ENCODE measurements at regions not wholly inside any gene's neighbourhood (a gene's known extent, or its start where the extent isn't known, plus 50 kb on each side); places are given as distances from the start of the nearest gene placed in this dataset.

GRCh38 chr13:104593693-104594092 lies 1527.5 kb upstream of the SLC10A2 start:
- no peaks in the 10 kb centered on the region for H3K9me3 ChIP-seq (ENCODE audit: control insufficient read depth in 1 of 2, low read length in 2 of 2)
- no peaks in the 10 kb centered on the region for H3K4me1 ChIP-seq (ENCODE audit: control insufficient read depth in 1 of 2, insufficient read depth in 2 of 2, low read length in 2 of 2)
- no peak overlapping the region for H3K4me3 ChIP-seq (ENCODE audit: low read depth in 1 of 2, low read length in 2 of 2)
- no peaks in the 10 kb centered on the region for H3K27me3 ChIP-seq (ENCODE audit: low read depth, low read length)
- no peak overlapping the region for H3K27ac ChIP-seq (ENCODE audit: low read length)
- no peaks in the 10 kb centered on the region for H3K36me3 ChIP-seq (ENCODE audit: control insufficient read depth in 1 of 2, insufficient read depth in 2 of 2, low read length in 2 of 2)

- Histone ChIP-seq H3K4me1 (ENCODE audit: control insufficient read depth in 1 of 2, insufficient read depth in 2 of 2, low read length in 2 of 2) (no peaks in the 10 kb centered on the region), H3K27me3 (ENCODE audit: low read depth, low read length) (no peaks in the 10 kb centered on the region), H3K9me3 (ENCODE audit: control insufficient read depth in 1 of 2, low read length in 2 of 2) (no peaks in the 10 kb centered on the region), H3K4me3 (ENCODE audit: low read depth in 1 of 2, low read length in 2 of 2) (no peak overlapping the region), H3K27ac (ENCODE audit: low read length) (no peak overlapping the region), H3K36me3 (ENCODE audit: control insufficient read depth in 1 of 2, insufficient read depth in 2 of 2, low read length in 2 of 2) (no peaks in the 10 kb centered on the region)
These were observed 1527.0 kb upstream of the SLC10A2 start for GRCh38 chr13:104593251-104593576.

- Histone ChIP-seq H3K36me3 (ENCODE audit: control insufficient read depth in 1 of 2, insufficient read depth in 2 of 2, low read length in 2 of 2) (no peaks in the 10 kb centered on the region), H3K27ac (ENCODE audit: low read length) (no peak overlapping the region), H3K4me3 (ENCODE audit: low read depth in 1 of 2, low read length in 2 of 2) (no peak overlapping the region), H3K4me1 (ENCODE audit: control insufficient read depth in 1 of 2, insufficient read depth in 2 of 2, low read length in 2 of 2) (no peaks in the 10 kb centered on the region), H3K9me3 (ENCODE audit: control insufficient read depth in 1 of 2, low read length in 2 of 2) (no peaks in the 10 kb centered on the region), H3K27me3 (ENCODE audit: low read depth, low read length) (no peaks in the 10 kb centered on the region)
These were observed 1526.5 kb upstream of the SLC10A2 start for GRCh38 chr13:104592545-104593250.

- no peaks in the 10 kb centered on the region for H3K4me1 ChIP-seq (ENCODE audit: control insufficient read depth in 1 of 2, insufficient read depth in 2 of 2, low read length in 2 of 2)
- H3K27me3 ChIP-seq (ENCODE audit: low read depth, low read length), result no peaks in the 10 kb centered on the region
- H3K4me3 ChIP-seq (ENCODE audit: low read depth in 1 of 2, low read length in 2 of 2), result no peak overlapping the region
- no peak overlapping the region for H3K27ac ChIP-seq (ENCODE audit: low read length)
- no peaks in the 10 kb centered on the region for H3K36me3 ChIP-seq (ENCODE audit: control insufficient read depth in 1 of 2, insufficient read depth in 2 of 2, low read length in 2 of 2)
- H3K9me3 ChIP-seq (ENCODE audit: control insufficient read depth in 1 of 2, low read length in 2 of 2), result no peaks in the 10 kb centered on the region
These were observed 1525.9 kb upstream of the SLC10A2 start for GRCh38 chr13:104592127-104592526.

- no peaks in the 10 kb centered on the region for H3K4me1 ChIP-seq (ENCODE audit: control insufficient read depth in 1 of 2, insufficient read depth in 2 of 2, low read length in 2 of 2)
- H3K4me3 ChIP-seq (ENCODE audit: low read depth in 1 of 2, low read length in 2 of 2), result no peak overlapping the region
- H3K27me3 ChIP-seq (ENCODE audit: low read depth, low read length), result no peaks in the 10 kb centered on the region
- H3K36me3 ChIP-seq (ENCODE audit: control insufficient read depth in 1 of 2, insufficient read depth in 2 of 2, low read length in 2 of 2), result no peaks in the 10 kb centered on the region
- H3K27ac ChIP-seq (ENCODE audit: low read length), result no peak overlapping the region
- H3K9me3 ChIP-seq (ENCODE audit: control insufficient read depth in 1 of 2, low read length in 2 of 2), result no peaks in the 10 kb centered on the region
These were observed 1520.0 kb upstream of the SLC10A2 start for GRCh38 chr13:104586051-104586746.

GRCh38 chr13:104584481-104584880 lies 1518.3 kb upstream of the SLC10A2 start:
- no peaks in the 10 kb centered on the region for H3K9me3 ChIP-seq (ENCODE audit: control insufficient read depth in 1 of 2, low read length in 2 of 2)
- H3K27ac ChIP-seq (ENCODE audit: low read length), result no peak overlapping the region
- H3K4me1 ChIP-seq (ENCODE audit: control insufficient read depth in 1 of 2, insufficient read depth in 2 of 2, low read length in 2 of 2), result no peaks in the 10 kb centered on the region
- no peak overlapping the region for H3K4me3 ChIP-seq (ENCODE audit: low read depth in 1 of 2, low read length in 2 of 2)
- no peaks in the 10 kb centered on the region for H3K27me3 ChIP-seq (ENCODE audit: low read depth, low read length)
- H3K36me3 ChIP-seq (ENCODE audit: control insufficient read depth in 1 of 2, insufficient read depth in 2 of 2, low read length in 2 of 2), result no peaks in the 10 kb centered on the region

GRCh38 chr13:104580931-104581330 lies 1514.7 kb upstream of the SLC10A2 start:
- Histone ChIP-seq H3K27me3 (ENCODE audit: low read depth, low read length) (no peaks in the 10 kb centered on the region), H3K4me1 (ENCODE audit: control insufficient read depth in 1 of 2, insufficient read depth in 2 of 2, low read length in 2 of 2) (no peaks in the 10 kb centered on the region), H3K9me3 (ENCODE audit: control insufficient read depth in 1 of 2, low read length in 2 of 2) (no peaks in the 10 kb centered on the region), H3K4me3 (ENCODE audit: low read depth in 1 of 2, low read length in 2 of 2) (no peak overlapping the region), H3K27ac (ENCODE audit: low read length) (no peak overlapping the region), H3K36me3 (ENCODE audit: control insufficient read depth in 1 of 2, insufficient read depth in 2 of 2, low read length in 2 of 2) (no peaks in the 10 kb centered on the region)

- H3K9me3 ChIP-seq (ENCODE audit: control insufficient read depth in 1 of 2, low read length in 2 of 2), result no peaks in the 10 kb centered on the region
- H3K27ac ChIP-seq (ENCODE audit: low read length), result no peak overlapping the region
- no peaks in the 10 kb centered on the region for H3K36me3 ChIP-seq (ENCODE audit: control insufficient read depth in 1 of 2, insufficient read depth in 2 of 2, low read length in 2 of 2)
- no peaks in the 10 kb centered on the region for H3K27me3 ChIP-seq (ENCODE audit: low read depth, low read length)
- no peak overlapping the region for H3K4me3 ChIP-seq (ENCODE audit: low read depth in 1 of 2, low read length in 2 of 2)
- no peaks in the 10 kb centered on the region for H3K4me1 ChIP-seq (ENCODE audit: control insufficient read depth in 1 of 2, insufficient read depth in 2 of 2, low read length in 2 of 2)
These were observed 1511.0 kb upstream of the SLC10A2 start for GRCh38 chr13:104577071-104577815.

GRCh38 chr13:104571893-104572229 lies 1505.6 kb upstream of the SLC10A2 start:
- Histone ChIP-seq H3K27me3 (ENCODE audit: low read depth, low read length) (no peaks in the 10 kb centered on the region), H3K27ac (ENCODE audit: low read length) (no peak overlapping the region), H3K4me3 (ENCODE audit: low read depth in 1 of 2, low read length in 2 of 2) (no peak overlapping the region), H3K36me3 (ENCODE audit: control insufficient read depth in 1 of 2, insufficient read depth in 2 of 2, low read length in 2 of 2) (no peaks in the 10 kb centered on the region), H3K9me3 (ENCODE audit: control insufficient read depth in 1 of 2, low read length in 2 of 2) (no peaks in the 10 kb centered on the region), H3K4me1 (ENCODE audit: control insufficient read depth in 1 of 2, insufficient read depth in 2 of 2, low read length in 2 of 2) (no peaks in the 10 kb centered on the region)

GRCh38 chr13:104571161-104571892 lies 1505.1 kb upstream of the SLC10A2 start:
- Histone ChIP-seq H3K9me3 (ENCODE audit: control insufficient read depth in 1 of 2, low read length in 2 of 2) (no peaks in the 10 kb centered on the region), H3K27ac (ENCODE audit: low read length) (no peak overlapping the region), H3K36me3 (ENCODE audit: control insufficient read depth in 1 of 2, insufficient read depth in 2 of 2, low read length in 2 of 2) (no peaks in the 10 kb centered on the region), H3K4me3 (ENCODE audit: low read depth in 1 of 2, low read length in 2 of 2) (no peak overlapping the region), H3K4me1 (ENCODE audit: control insufficient read depth in 1 of 2, insufficient read depth in 2 of 2, low read length in 2 of 2) (no peaks in the 10 kb centered on the region), H3K27me3 (ENCODE audit: low read depth, low read length) (no peaks in the 10 kb centered on the region)

GRCh38 chr13:104567114-104567513 lies 1500.9 kb upstream of the SLC10A2 start:
- Histone ChIP-seq H3K4me3 (ENCODE audit: low read depth in 1 of 2, low read length in 2 of 2) (no peak overlapping the region), H3K27ac (ENCODE audit: low read length) (no peak overlapping the region), H3K9me3 (ENCODE audit: control insufficient read depth in 1 of 2, low read length in 2 of 2) (no peaks in the 10 kb centered on the region), H3K36me3 (ENCODE audit: control insufficient read depth in 1 of 2, insufficient read depth in 2 of 2, low read length in 2 of 2) (no peaks in the 10 kb centered on the region), H3K4me1 (ENCODE audit: control insufficient read depth in 1 of 2, insufficient read depth in 2 of 2, low read length in 2 of 2) (no peaks in the 10 kb centered on the region), H3K27me3 (ENCODE audit: low read depth, low read length) (no peaks in the 10 kb centered on the region)
